Transverse colon (tissue), 4 donors: ENCODE measurements at regions not wholly inside any gene's neighbourhood (a gene's known extent, or its start where the extent isn't known, plus 50 kb on each side); places are given as distances from the start of the nearest gene placed in this dataset.

Experiments used
- CTCF ChIP-seq, 5 experiments: fragments of 200-600 bp in 3 of 5; fragments of 450-650 bp in 2 of 5; sonication (generic) in 3 of 5; IDR thresholded peaks; 1 replicate in 2 of 5; 2 replicates in 3 of 5; pipeline ENCODE4 v1.5.1; 2016 to 2017; ENCODE audit warnings: antibody characterized with exemption in 5 of 5, inconsistent platforms in 3 of 5, mild to moderate bottlenecking in 2 of 5, moderate library complexity in 1 of 5
- EP300 ChIP-seq: sonication (generic); formaldehyde crosslinking; IDR thresholded peaks from one replicate; pipeline ENCODE4 v1.6.1; 2017; ENCODE audit warnings: antibody characterized with exemption, low read depth
- POLR2A ChIP-seq: fragments of 450-650 bp; IDR thresholded peaks from one replicate; pipeline ENCODE4 v1.6.1; 2016; ENCODE audit warnings: antibody characterized with exemption, mild to moderate bottlenecking, moderate library complexity
- POLR2AphosphoS5 ChIP-seq, 3 donors: sonication (generic); formaldehyde crosslinking; IDR thresholded peaks; one replicate each; pipeline ENCODE4 v1.6.1; 2016; ENCODE audit warnings: antibody characterized with exemption in 3 of 3

- no peak for TF ChIP-seq POLR2A
- TF ChIP-seq CTCF (IDR thresholded peaks at IDR 0.05), result no peak
- TF ChIP-seq EP300, result no peak
- no peak for TF ChIP-seq POLR2AphosphoS5 (IDR thresholded peaks at IDR 0.05)
These were observed 263.1 kb upstream of the FOXN3 start for GRCh38 chr14:89680156-89680555.
